ENCODE measurements at regions not wholly inside any gene's neighbourhood (a gene's known extent, or its start where the extent isn't known, plus 50 kb on each side); places are given as distances from the start of the nearest gene placed in this dataset.
"Not testable (repeated sequence)": the region's sequence is repeated elsewhere in the genome, so short reads cannot be mapped to it uniquely, and the experiment has no call there.

DNA sequence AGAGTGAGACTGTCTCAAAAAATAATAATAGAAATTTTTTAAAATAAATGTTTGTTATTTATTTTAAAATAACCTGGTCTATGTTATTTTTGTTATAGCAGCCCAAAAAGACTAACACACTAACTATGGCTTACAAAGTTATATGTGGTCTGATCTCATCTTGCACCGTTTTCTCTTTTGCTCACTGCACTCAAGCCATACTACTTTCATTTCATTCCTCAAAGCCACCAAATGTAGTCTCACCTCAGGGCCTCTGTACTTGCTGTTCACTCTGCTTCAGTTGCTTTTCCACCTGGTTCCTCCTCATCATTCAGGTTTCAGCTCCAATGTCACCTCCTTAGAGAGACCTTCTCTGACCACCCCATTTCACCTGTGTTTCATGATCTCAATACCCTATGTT, 55.2 kb upstream of the MDM1 start:
- Histone ChIP-seq H3K27ac (ENCODE audit: low read depth, low read length, severe bottlenecking) (no peak overlapping the region), H3K36me3 (ENCODE audit: control insufficient read depth, insufficient read depth, low read length) (no peaks in the 10 kb centered on the region), H3K4me3 (ENCODE audit: extremely low read depth, insufficient read depth, low read length, poor library complexity, severe bottlenecking) (no peak overlapping the region), H3K9me3 (ENCODE audit: control insufficient read depth, low read length) (peaks cover 8% of the 10 kb centered on the region), H3K4me1 (ENCODE audit: control insufficient read depth, insufficient read depth, low read length, poor library complexity, severe bottlenecking) (no peaks in the 10 kb centered on the region)
- WGBS, 2 experiments (ENCODE audit: insufficient coverage in 2 of 2): 89 to 92% methylated on average over 1 of the region's 1 CpG

DNA sequence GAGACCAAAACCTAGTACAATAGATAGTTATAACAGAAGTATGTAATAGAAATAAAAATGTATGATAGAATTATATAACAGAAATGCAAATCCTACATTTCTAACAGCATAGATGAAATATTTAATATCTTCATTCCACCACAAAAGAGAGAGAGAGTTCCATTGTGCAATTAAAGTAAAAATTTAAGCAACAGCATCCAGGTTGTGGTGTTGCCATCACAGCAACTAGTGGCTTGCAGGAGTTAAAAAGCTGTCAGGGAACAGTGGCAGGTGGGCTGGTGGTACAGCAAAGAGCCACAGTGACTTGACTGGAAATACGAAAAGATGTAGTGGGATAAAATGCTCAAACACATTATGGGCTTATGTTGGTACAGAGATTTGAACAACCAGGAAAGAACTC, 57.1 kb upstream of the MDM1 start:
- Histone ChIP-seq H3K4me1 (ENCODE audit: control insufficient read depth, insufficient read depth, low read length, poor library complexity, severe bottlenecking) (no peaks in the 10 kb centered on the region), H3K27ac (ENCODE audit: low read depth, low read length, severe bottlenecking) (no peak overlapping the region), H3K36me3 (ENCODE audit: control insufficient read depth, insufficient read depth, low read length) (no peaks in the 10 kb centered on the region), H3K9me3 (ENCODE audit: control insufficient read depth, low read length) (peaks cover 8% of the 10 kb centered on the region), H3K4me3 (ENCODE audit: extremely low read depth, insufficient read depth, low read length, poor library complexity, severe bottlenecking) (no peak overlapping the region)
- WGBS, 2 experiments (ENCODE audit: insufficient coverage in 2 of 2): 100% methylated on average over 1 of the region's 1 CpG; no CpG with 5 or more reads in 1 of the 2 experiments

DNA sequence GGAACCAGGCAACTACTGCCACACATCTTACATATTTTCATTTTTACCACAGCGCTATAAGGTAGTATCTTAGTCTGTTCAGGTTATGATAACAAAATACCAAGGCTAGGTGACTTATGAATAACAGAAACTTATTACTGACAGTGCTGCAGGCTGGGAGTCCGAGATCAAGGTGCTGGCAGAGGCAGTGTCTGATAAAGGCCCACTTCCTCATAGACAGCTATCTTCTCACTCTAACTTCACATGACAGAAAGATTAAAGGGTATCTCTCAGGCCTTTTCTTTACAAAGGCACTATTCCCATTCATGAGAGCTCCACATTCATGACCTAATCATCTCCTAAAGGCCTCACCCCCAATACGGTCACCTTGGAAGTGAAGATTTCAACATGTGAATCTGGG, 59.8 kb upstream of the MDM1 start:
- 100% methylated on average over 1 of the region's 3 CpGs for WGBS, 2 experiments (ENCODE audit: insufficient coverage in 2 of 2)
- H3K9me3 ChIP-seq (ENCODE audit: control insufficient read depth, low read length): peaks cover 8% of the 10 kb centered on the region
- no peak overlapping the region for H3K4me3 ChIP-seq (ENCODE audit: extremely low read depth, insufficient read depth, low read length, poor library complexity, severe bottlenecking)
- H3K27ac ChIP-seq (ENCODE audit: low read depth, low read length, severe bottlenecking): no peak overlapping the region
- no peaks in the 10 kb centered on the region for H3K4me1 ChIP-seq (ENCODE audit: control insufficient read depth, insufficient read depth, low read length, poor library complexity, severe bottlenecking)
- no peaks in the 10 kb centered on the region for H3K36me3 ChIP-seq (ENCODE audit: control insufficient read depth, insufficient read depth, low read length)

DNA sequence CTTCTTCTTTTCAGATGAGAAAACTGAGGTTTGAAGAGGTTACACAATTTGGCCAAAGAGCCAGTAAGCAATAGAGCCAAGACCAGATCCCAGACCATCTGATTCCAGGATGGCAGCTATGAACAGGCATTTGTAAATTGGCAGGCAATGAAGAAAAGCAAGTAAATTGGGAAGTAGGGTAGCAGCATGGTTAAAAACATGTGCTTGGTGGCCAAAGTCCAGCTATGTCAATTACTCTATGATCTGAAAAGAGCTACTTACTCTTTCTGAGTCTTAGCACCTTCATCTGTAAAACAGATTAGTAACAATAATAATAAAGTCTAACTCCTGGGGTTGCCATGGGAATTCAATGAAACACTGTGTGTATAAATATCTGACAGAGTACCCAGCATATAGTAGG, 60.2 kb upstream of the MDM1 start:
- Histone ChIP-seq H3K9me3 (ENCODE audit: control insufficient read depth, low read length) (peaks cover 8% of the 10 kb centered on the region), H3K4me3 (ENCODE audit: extremely low read depth, insufficient read depth, low read length, poor library complexity, severe bottlenecking) (no peak overlapping the region), H3K27ac (ENCODE audit: low read depth, low read length, severe bottlenecking) (no peak overlapping the region), H3K4me1 (ENCODE audit: control insufficient read depth, insufficient read depth, low read length, poor library complexity, severe bottlenecking) (no peaks in the 10 kb centered on the region), H3K36me3 (ENCODE audit: control insufficient read depth, insufficient read depth, low read length) (no peaks in the 10 kb centered on the region)

DNA sequence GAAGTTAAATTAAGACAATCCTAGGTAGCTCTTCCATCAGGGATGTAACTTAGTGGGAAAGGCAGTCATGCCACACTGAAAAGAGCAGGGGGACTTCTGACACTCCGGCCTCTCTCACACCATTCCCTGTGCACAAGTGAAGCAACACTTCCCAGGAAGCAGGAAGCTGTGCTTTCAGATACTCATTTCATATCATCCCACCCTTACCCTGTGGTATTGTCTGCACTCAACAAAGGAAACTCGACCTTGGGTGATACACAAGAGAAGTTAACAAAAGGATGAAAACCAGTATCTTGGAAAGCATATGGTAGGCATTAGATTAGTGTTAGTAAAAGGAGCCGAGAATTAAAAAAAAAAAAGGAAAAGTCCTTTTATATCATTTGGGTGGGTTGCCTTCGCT, 61.3 kb upstream of the MDM1 start:
- Histone ChIP-seq H3K4me3 (ENCODE audit: extremely low read depth, insufficient read depth, low read length, poor library complexity, severe bottlenecking) (no peak overlapping the region), H3K36me3 (ENCODE audit: control insufficient read depth, insufficient read depth, low read length) (no peaks in the 10 kb centered on the region), H3K9me3 (ENCODE audit: control insufficient read depth, low read length) (peaks cover 8% of the 10 kb centered on the region), H3K27ac (ENCODE audit: low read depth, low read length, severe bottlenecking) (no peak overlapping the region), H3K4me1 (ENCODE audit: control insufficient read depth, insufficient read depth, low read length, poor library complexity, severe bottlenecking) (no peaks in the 10 kb centered on the region)
- 88% methylated on average over 3 to 4 of the region's 4 CpGs for WGBS, 2 experiments (ENCODE audit: insufficient coverage in 2 of 2)

DNA sequence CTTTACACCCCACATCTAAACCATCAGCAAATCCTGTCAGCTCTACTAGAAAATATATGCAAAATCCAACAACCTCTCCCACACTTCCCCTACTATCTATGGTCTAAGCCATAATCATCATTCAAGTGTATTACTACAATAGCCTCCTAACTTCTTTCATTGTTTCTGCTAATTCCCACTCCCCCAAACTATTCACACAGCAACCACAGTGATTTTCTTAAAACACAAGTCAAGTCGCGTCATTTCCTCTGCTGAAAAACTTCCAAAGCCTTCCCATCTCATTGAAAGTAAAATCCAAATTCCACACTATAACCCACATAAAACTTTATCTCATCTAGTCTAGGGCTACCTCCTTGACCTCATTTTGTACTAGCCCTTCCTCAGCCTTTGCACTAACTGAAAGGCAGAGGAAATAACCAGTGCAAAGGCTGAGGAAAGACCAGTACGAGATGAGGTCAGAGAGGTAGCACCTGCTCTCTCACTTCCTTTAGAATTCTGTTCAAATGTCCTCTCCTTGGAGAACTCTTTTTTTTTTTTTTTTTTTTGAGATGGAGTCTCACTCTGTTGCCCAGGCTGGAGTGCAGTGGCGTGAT, 65.5 kb upstream of the MDM1 start:
- H3K36me3 ChIP-seq (ENCODE audit: control insufficient read depth, insufficient read depth, low read length): no peaks in the 10 kb centered on the region
- 83 to 100% methylated on average over 1 to 3 of the region's 4 CpGs for WGBS, 2 experiments (ENCODE audit: insufficient coverage in 2 of 2)
- no peak overlapping the region for H3K4me3 ChIP-seq (ENCODE audit: extremely low read depth, insufficient read depth, low read length, poor library complexity, severe bottlenecking)
- no peaks in the 10 kb centered on the region for H3K4me1 ChIP-seq (ENCODE audit: control insufficient read depth, insufficient read depth, low read length, poor library complexity, severe bottlenecking)
- no peak overlapping the region for H3K27ac ChIP-seq (ENCODE audit: low read depth, low read length, severe bottlenecking)
- no peaks in the 10 kb centered on the region for H3K9me3 ChIP-seq (ENCODE audit: control insufficient read depth, low read length)

DNA sequence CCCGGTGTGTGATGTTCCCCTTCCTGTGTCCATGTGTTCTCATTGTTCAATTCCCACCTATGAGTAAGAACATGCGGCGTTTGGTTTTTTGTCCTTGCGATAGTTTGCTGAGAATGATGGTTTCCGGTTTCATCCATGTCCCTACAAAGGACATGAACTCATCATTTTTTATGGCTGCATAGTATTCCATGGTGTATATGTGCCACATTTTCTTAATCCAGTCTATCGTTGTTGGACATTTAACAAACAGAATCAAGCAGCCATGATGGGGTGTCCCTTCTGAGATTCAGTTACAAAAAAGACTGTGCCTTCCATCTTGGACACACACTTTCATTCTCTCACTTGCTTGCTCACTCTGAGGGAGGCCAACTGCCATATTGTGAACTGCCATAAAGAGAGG, 66.5 kb upstream of the MDM1 start:
- not testable (repeated sequence) for H3K9me3 ChIP-seq (ENCODE audit: control insufficient read depth, low read length); H3K4me3 ChIP-seq (ENCODE audit: extremely low read depth, insufficient read depth, low read length, poor library complexity, severe bottlenecking); H3K4me1 ChIP-seq (ENCODE audit: control insufficient read depth, insufficient read depth, low read length, poor library complexity, severe bottlenecking); H3K36me3 ChIP-seq (ENCODE audit: control insufficient read depth, insufficient read depth, low read length); H3K27ac ChIP-seq (ENCODE audit: low read depth, low read length, severe bottlenecking)
- 80 to 100% methylated on average over 1 of the region's 6 CpGs for WGBS, 2 experiments (ENCODE audit: insufficient coverage in 2 of 2)

DNA sequence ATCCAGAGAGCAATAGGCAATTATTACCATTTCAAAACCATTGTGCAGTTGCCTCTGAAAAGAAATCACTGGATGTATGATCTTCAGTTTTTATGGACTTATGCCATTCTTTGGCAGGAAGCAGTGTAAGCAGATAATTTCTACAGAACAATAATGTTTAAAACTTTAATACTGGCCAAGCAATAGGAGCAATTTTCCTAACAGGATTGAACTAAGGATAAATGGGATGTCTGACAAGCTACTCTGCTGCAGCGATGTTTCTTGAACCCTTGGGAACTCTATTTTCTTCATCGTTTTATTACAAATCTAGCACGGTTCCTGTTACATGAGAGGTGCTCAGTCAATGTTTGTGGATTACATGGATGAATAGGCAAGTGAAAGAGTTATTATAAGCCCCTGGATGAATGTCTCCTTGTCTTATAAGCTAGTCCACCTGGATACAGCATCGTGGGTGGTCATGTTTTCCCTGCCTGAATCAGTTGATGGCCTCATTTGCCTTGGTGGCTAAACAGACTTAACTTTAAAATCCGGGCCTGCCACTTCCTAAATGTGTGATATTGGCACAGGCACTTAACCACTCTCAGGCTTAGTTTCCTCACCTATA, 68.2 kb upstream of the MDM1 start:
- H3K4me3 ChIP-seq (ENCODE audit: extremely low read depth, insufficient read depth, low read length, poor library complexity, severe bottlenecking): no peak overlapping the region
- H3K9me3 ChIP-seq (ENCODE audit: control insufficient read depth, low read length): no peaks in the 10 kb centered on the region
- 85 to 89% methylated on average over 2 to 3 of the region's 5 CpGs for WGBS, 2 experiments (ENCODE audit: insufficient coverage in 2 of 2)
- H3K4me1 ChIP-seq (ENCODE audit: control insufficient read depth, insufficient read depth, low read length, poor library complexity, severe bottlenecking): no peaks in the 10 kb centered on the region
- H3K36me3 ChIP-seq (ENCODE audit: control insufficient read depth, insufficient read depth, low read length): no peaks in the 10 kb centered on the region
- H3K27ac ChIP-seq (ENCODE audit: low read depth, low read length, severe bottlenecking): no peak overlapping the region

DNA sequence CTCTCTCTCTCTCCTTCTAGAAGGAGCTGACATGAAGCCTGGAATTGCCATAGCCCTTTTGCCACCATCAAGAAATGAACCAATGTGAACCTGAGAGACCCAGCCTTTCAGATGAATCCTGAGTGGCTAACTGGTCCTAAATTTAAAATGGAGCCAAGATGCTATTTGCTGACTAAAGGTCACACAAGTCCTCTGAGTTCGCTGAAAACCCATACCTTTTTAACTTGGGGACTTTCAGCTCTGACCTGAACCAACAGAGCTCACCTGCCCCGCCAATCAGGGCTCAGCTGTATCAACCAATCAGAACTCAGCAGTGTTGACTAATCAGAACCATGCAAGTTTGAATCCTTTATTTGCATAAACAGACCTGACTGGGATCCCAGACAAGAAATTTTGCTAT, 70.3 kb upstream of the MDM1 start:
- H3K36me3 ChIP-seq (ENCODE audit: control insufficient read depth, insufficient read depth, low read length): no peaks in the 10 kb centered on the region
- WGBS, 2 experiments (ENCODE audit: insufficient coverage in 2 of 2): 89 to 97% methylated on average over 2 of the region's 2 CpGs

DNA sequence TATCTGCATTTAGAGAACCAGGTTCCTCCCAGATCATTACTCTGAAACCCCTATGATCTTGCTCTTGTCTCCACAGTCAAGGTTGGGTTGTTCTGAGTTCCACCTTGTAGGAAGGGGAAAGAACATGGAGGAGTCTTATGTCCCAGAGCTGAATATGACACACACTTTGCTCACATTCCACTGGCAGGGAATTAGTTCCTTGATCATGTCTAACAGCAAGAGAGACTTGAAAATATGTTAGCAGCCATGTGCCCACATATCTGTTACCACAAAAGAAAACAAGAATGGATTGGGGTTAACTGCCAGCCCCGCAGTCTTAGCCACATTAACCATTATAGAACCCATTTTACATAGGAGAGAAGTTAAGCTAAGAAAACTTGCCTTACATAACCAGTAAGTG, 71.1 kb upstream of the MDM1 start:
- 100% methylated on average over 1 of the region's 1 CpG; no CpG with 5 or more reads in 1 of the 2 experiments for WGBS, 2 experiments (ENCODE audit: insufficient coverage in 2 of 2)
- H3K27ac ChIP-seq (ENCODE audit: low read depth, low read length, severe bottlenecking): no peak overlapping the region
- H3K4me1 ChIP-seq (ENCODE audit: control insufficient read depth, insufficient read depth, low read length, poor library complexity, severe bottlenecking): no peaks in the 10 kb centered on the region
- no peaks in the 10 kb centered on the region for H3K36me3 ChIP-seq (ENCODE audit: control insufficient read depth, insufficient read depth, low read length)
- H3K9me3 ChIP-seq (ENCODE audit: control insufficient read depth, low read length): no peaks in the 10 kb centered on the region
- H3K4me3 ChIP-seq (ENCODE audit: extremely low read depth, insufficient read depth, low read length, poor library complexity, severe bottlenecking): no peak overlapping the region

More for the DNA sequence above, 70.3 kb upstream of the MDM1 start:
- Histone ChIP-seq H3K27ac (ENCODE audit: low read depth, low read length, severe bottlenecking) (no peak overlapping the region), H3K4me1 (ENCODE audit: control insufficient read depth, insufficient read depth, low read length, poor library complexity, severe bottlenecking) (no peaks in the 10 kb centered on the region), H3K9me3 (ENCODE audit: control insufficient read depth, low read length) (no peaks in the 10 kb centered on the region), H3K4me3 (ENCODE audit: extremely low read depth, insufficient read depth, low read length, poor library complexity, severe bottlenecking) (no peak overlapping the region)

DNA sequence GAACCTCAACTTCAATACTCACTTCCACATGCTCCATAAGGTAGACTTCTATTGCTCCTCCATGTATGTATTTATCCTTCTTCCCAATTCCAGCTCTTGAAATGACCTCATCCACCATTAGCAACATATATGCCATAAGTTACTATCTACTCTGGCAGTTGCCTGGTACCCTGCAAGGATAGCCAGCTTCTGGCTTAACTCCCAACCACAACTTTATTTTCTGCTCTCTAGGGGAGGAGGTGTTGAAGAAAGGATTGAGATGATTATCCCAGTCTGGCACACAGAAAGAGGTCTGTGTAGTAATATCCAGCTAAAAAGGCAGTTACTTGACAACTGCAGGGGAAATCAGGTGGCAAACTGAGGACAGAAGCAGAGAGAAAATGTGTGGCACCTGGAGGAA, 71.5 kb upstream of the MDM1 start:
- Histone ChIP-seq H3K4me3 (ENCODE audit: extremely low read depth, insufficient read depth, low read length, poor library complexity, severe bottlenecking) (no peak overlapping the region), H3K9me3 (ENCODE audit: control insufficient read depth, low read length) (no peaks in the 10 kb centered on the region), H3K4me1 (ENCODE audit: control insufficient read depth, insufficient read depth, low read length, poor library complexity, severe bottlenecking) (no peaks in the 10 kb centered on the region), H3K27ac (ENCODE audit: low read depth, low read length, severe bottlenecking) (no peak overlapping the region), H3K36me3 (ENCODE audit: control insufficient read depth, insufficient read depth, low read length) (no peaks in the 10 kb centered on the region)
